Karpas-422 (cell line): ENCODE measurements at regions not wholly inside any gene's neighbourhood (a gene's known extent, or its start where the extent isn't known, plus 50 kb on each side); places are given as distances from the start of the nearest gene placed in this dataset.

Source experiments
- DNase-seq: peaks from one replicate; pipeline ENCODE4 v3.0.0-alpha.2; 2015
- H2AFZ ChIP-seq: fragments of 200-600 bp; sonication (generic); 2 replicates; pipeline ENCODE4 v1.6.1; 2014; ENCODE audit warnings: antibody characterized with exemption, low read length, mixed read lengths
- H3K27ac ChIP-seq: fragments of 200-600 bp; sonication (generic); 2 replicates; pipeline ENCODE4 v1.5.1; 2014; ENCODE audit warnings: mild to moderate bottlenecking, low read length, moderate library complexity
- H3K27me3 ChIP-seq: fragments of 200-600 bp; sonication (generic); 2 replicates; pipeline ENCODE4 v1.6.1; 2014; ENCODE audit warnings: low read length, mixed read lengths
- H3K36me3 ChIP-seq: fragments of 200-600 bp; sonication (generic); 2 replicates; pipeline ENCODE4 v1.6.1; 2014; ENCODE audit warnings: low read length, mixed read lengths; ENCODE audit not compliant: insufficient read depth
- H3K4me1 ChIP-seq: fragments of 200-600 bp; sonication (generic); 2 replicates; pipeline ENCODE4 v1.6.1; 2014; ENCODE audit warnings: mild to moderate bottlenecking, low read length, mixed read lengths
- H3K4me2 ChIP-seq: fragments of 200-600 bp; sonication (generic); 2 replicates; pipeline ENCODE4 v1.6.1; 2014; ENCODE audit warnings: low read length, low read depth, mild to moderate bottlenecking; ENCODE audit not compliant: poor library complexity, severe bottlenecking
- H3K4me3 ChIP-seq: fragments of 200-600 bp; sonication (generic); 2 replicates; pipeline ENCODE4 v1.5.1; 2014; ENCODE audit warnings: mild to moderate bottlenecking, antibody characterized with exemption, low read length, mixed read lengths
- H3K79me2 ChIP-seq: fragments of 200-600 bp; sonication (generic); 2 replicates; pipeline ENCODE4 v1.6.1; 2014; ENCODE audit warnings: mild to moderate bottlenecking, low read length, mixed read lengths
- H3K9ac ChIP-seq: fragments of 200-600 bp; sonication (generic); 2 replicates; pipeline ENCODE4 v1.6.0; 2014; ENCODE audit warnings: low read length
- H3K9me2 ChIP-seq: fragments of 200-600 bp; sonication (generic), shearing (Covaris generic); replicated peaks from 2 replicates; pipeline ENCODE4 v1.6.0; 2014; ENCODE audit warnings: mild to moderate bottlenecking, low read length, moderate library complexity; ENCODE audit not compliant: insufficient read depth
- H3K9me3 ChIP-seq: fragments of 300-700, 200-600 bp; sonication (generic); 2 replicates; pipeline ENCODE4 v1.6.1; 2014; ENCODE audit warnings: low read length, mixed read lengths
- H4K20me1 ChIP-seq: fragments of 200-600 bp; sonication (generic); 2 replicates; pipeline ENCODE4 v1.6.1; 2014; ENCODE audit warnings: mild to moderate bottlenecking, antibody characterized with exemption, low read length, low read depth; ENCODE audit not compliant: insufficient read depth

GRCh38 chr4:30979402-30979801 lies 259.2 kb downstream of the PCDH7 start:
- Histone ChIP-seq H3K27ac (no peak overlapping the region), H3K9me2 (no peaks in the 10 kb centered on the region), H3K9ac (no peak overlapping the region), H3K4me2 (no peak overlapping the region), H4K20me1 (no peaks in the 10 kb centered on the region), H3K4me1 (no peaks in the 10 kb centered on the region), H3K27me3 (no peaks in the 10 kb centered on the region), H3K36me3 (no peaks in the 10 kb centered on the region), H3K79me2 (no peaks in the 10 kb centered on the region), H3K4me3 (no peak overlapping the region), H3K9me3 (peaks cover 24% of the 10 kb centered on the region), H2AFZ (no peak overlapping the region)
- no peak for DNase-seq

GRCh38 chr4:30989508-30989907 lies 269.3 kb downstream of the PCDH7 start:
- Histone ChIP-seq H4K20me1 (no peaks in the 10 kb centered on the region), H3K4me1 (no peaks in the 10 kb centered on the region), H2AFZ (no peak overlapping the region), H3K9ac (no peak overlapping the region), H3K27ac (no peak overlapping the region), H3K4me3 (no peak overlapping the region), H3K9me2 (no peaks in the 10 kb centered on the region), H3K79me2 (no peaks in the 10 kb centered on the region), H3K9me3 (peaks cover 24% of the 10 kb centered on the region), H3K36me3 (no peaks in the 10 kb centered on the region), H3K27me3 (no peaks in the 10 kb centered on the region), H3K4me2 (no peak overlapping the region)
- no peak for DNase-seq

- no peaks in the 10 kb centered on the region for H4K20me1 ChIP-seq
- H3K36me3 ChIP-seq = no peaks in the 10 kb centered on the region
- H3K9ac ChIP-seq = no peak overlapping the region
- no peaks in the 10 kb centered on the region for H3K79me2 ChIP-seq
- no peak overlapping the region for H3K27ac ChIP-seq
- DNase-seq = no peak
- peaks cover 9% of the 10 kb centered on the region; the same call in 1 of the 2 replicates for H3K9me3 ChIP-seq
- H3K4me1 ChIP-seq = no peaks in the 10 kb centered on the region
- H3K9me2 ChIP-seq = no peaks in the 10 kb centered on the region
- no peak overlapping the region for H3K4me3 ChIP-seq
- H2AFZ ChIP-seq = no peak overlapping the region
- H3K4me2 ChIP-seq = no peak overlapping the region
- H3K27me3 ChIP-seq = no peaks in the 10 kb centered on the region
Observed at GRCh38 chr4:30996841-30997240, 276.7 kb downstream of the PCDH7 start.

GRCh38 chr4:31005037-31005436 lies 284.9 kb downstream of the PCDH7 start:
- Histone ChIP-seq H3K9me2 (no peaks in the 10 kb centered on the region), H3K4me1 (no peaks in the 10 kb centered on the region), H3K4me3 (no peak overlapping the region), H4K20me1 (no peaks in the 10 kb centered on the region), H3K27me3 (no peaks in the 10 kb centered on the region), H3K9ac (no peak overlapping the region), H2AFZ (no peak overlapping the region), H3K9me3 (peaks cover 8% of the 10 kb centered on the region), H3K4me2 (no peak overlapping the region), H3K79me2 (no peaks in the 10 kb centered on the region), H3K36me3 (no peaks in the 10 kb centered on the region), H3K27ac (no peak overlapping the region)
- DNase-seq = no peak

- H3K27me3 ChIP-seq = no peaks in the 10 kb centered on the region
- H2AFZ ChIP-seq = no peak overlapping the region
- peaks cover 22% of the 10 kb centered on the region for H3K9me3 ChIP-seq
- no peaks in the 10 kb centered on the region for H3K79me2 ChIP-seq
- no peak overlapping the region for H3K4me2 ChIP-seq
- no peaks in the 10 kb centered on the region for H3K9me2 ChIP-seq
- no peak overlapping the region for H3K9ac ChIP-seq
- H3K4me3 ChIP-seq = no peak overlapping the region
- H3K27ac ChIP-seq = no peak overlapping the region
- DNase-seq = no peak
- H3K4me1 ChIP-seq = no peaks in the 10 kb centered on the region
- no peaks in the 10 kb centered on the region for H4K20me1 ChIP-seq
- no peaks in the 10 kb centered on the region for H3K36me3 ChIP-seq
Observed at GRCh38 chr4:31007858-31008257, 287.7 kb downstream of the PCDH7 start.

GRCh38 chr4:31009926-31010325 lies 289.8 kb downstream of the PCDH7 start:
- no peak overlapping the region for H3K27ac ChIP-seq
- no peak overlapping the region for H3K4me2 ChIP-seq
- H3K9me3 ChIP-seq = peaks cover 20% of the 10 kb centered on the region
- no peaks in the 10 kb centered on the region for H3K4me1 ChIP-seq
- DNase-seq = no peak
- H2AFZ ChIP-seq = no peak overlapping the region
- no peaks in the 10 kb centered on the region for H3K27me3 ChIP-seq
- no peaks in the 10 kb centered on the region for H3K79me2 ChIP-seq
- no peaks in the 10 kb centered on the region for H3K36me3 ChIP-seq
- no peak overlapping the region for H3K9ac ChIP-seq
- H3K9me2 ChIP-seq = no peaks in the 10 kb centered on the region
- no peaks in the 10 kb centered on the region for H4K20me1 ChIP-seq
- no peak overlapping the region for H3K4me3 ChIP-seq

GRCh38 chr4:31015123-31015522 lies 295.0 kb downstream of the PCDH7 start:
- Histone ChIP-seq H3K36me3 (no peaks in the 10 kb centered on the region), H2AFZ (no peak overlapping the region), H3K4me2 (no peak overlapping the region), H3K9me2 (no peaks in the 10 kb centered on the region), H3K27ac (no peak overlapping the region), H3K9me3 (peaks cover 16% of the 10 kb centered on the region), H3K4me1 (no peaks in the 10 kb centered on the region), H4K20me1 (no peaks in the 10 kb centered on the region), H3K27me3 (no peaks in the 10 kb centered on the region), H3K9ac (no peak overlapping the region), H3K4me3 (no peak overlapping the region), H3K79me2 (no peaks in the 10 kb centered on the region)
- no peak for DNase-seq

- H3K79me2 ChIP-seq = no peaks in the 10 kb centered on the region
- H3K4me2 ChIP-seq = no peak overlapping the region
Observed at GRCh38 chr4:31016322-31017061, 296.3 kb downstream of the PCDH7 start.

More at GRCh38 chr4:31016322-31017061, 296.3 kb downstream of the PCDH7 start:
- Histone ChIP-seq H3K27ac (no peak overlapping the region), H3K27me3 (no peaks in the 10 kb centered on the region), H4K20me1 (no peaks in the 10 kb centered on the region), H3K4me1 (no peaks in the 10 kb centered on the region), H3K9ac (no peak overlapping the region), H3K36me3 (no peaks in the 10 kb centered on the region), H3K4me3 (no peak overlapping the region), H2AFZ (no peak overlapping the region), H3K9me2 (no peaks in the 10 kb centered on the region), H3K9me3 (peaks cover 11% of the 10 kb centered on the region)
- no peak for DNase-seq
